ENCODE measurements at regions not wholly inside any gene's neighbourhood (a gene's known extent, or its start where the extent isn't known, plus 50 kb on each side); places are given as distances from the start of the nearest gene placed in this dataset.
"Not testable (repeated sequence)": the region's sequence is repeated elsewhere in the genome, so short reads cannot be mapped to it uniquely, and the experiment has no call there.

GRCh38 chr12:59404109-59404650, 191.6 kb upstream of the SLC16A7 start:
- DNase-seq: no peak

GRCh38 chr12:59403259-59403932, 192.4 kb upstream of the SLC16A7 start:
- peak; percentile 76 for DNase-seq

GRCh38 chr12:59401862-59402261, 194.0 kb upstream of the SLC16A7 start:
- DNase-seq: no peak

- DNase-seq: no peak
Observed at GRCh38 chr12:59398164-59398563, 197.7 kb upstream of the SLC16A7 start.

DNA sequence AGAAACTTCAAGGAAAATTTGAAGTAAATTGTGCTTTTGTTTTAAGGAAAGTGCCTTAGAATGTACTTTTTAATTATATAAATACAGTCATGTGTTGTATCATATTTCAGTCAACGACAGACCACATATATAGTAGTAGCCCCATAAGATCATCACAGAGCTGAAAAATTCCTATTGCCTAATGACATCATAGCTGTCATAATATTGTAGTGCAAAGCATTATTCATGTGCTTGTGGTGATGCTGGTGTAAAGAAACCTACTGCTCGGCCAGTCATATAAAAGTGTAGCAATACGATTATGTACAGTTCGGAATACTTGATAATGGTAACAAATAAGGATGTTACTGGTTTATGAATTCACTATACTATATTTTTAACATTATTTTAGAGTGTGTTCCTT, 198.9 kb upstream of the SLC16A7 start:
- DNase-seq: no peak

GRCh38 chr12:59396519-59396918, 199.3 kb upstream of the SLC16A7 start:
- DNase-seq: no peak

- not testable (repeated sequence) for DNase-seq
Observed at GRCh38 chr12:59395310-59395709, 200.5 kb upstream of the SLC16A7 start.

DNA sequence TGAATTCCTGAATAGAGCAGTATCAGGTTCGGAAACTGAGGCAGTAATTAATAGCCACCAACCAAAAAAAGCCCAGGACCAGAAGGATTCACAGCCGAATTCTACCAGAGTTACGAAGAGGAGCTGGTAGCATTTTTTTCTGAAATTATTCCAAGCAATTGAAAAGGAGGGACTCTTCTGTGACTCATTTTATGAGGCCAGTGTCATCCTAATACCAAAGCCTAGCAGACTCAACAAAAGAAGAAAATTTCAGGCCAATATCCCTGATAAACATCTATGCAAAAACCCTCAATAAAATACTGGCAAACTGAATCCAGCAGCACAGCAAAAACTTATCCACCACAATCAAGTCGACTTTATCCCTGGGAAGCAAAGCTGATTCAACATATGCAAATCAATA, 202.3 kb upstream of the SLC16A7 start:
- DNase-seq: no peak

- no peak for DNase-seq
Observed at GRCh38 chr12:59389968-59390576, 205.8 kb upstream of the SLC16A7 start.

DNA sequence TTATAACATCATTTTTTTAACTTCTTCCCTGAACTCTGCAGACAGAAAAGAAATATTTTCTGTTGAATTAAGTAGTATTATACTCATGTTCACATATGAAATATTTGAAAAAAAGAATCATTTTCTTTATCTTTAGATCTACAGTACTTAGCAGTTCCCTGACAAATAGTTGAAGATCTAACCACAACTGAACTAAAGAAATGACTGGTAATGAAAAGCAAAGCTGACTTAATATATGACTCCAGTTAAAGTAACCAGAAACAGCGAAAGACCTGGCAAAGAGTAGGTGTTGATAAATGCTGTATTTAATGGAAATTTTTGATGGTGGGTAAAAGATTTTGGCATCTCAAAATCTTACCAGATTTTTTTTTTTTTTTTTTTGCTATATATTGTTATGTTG, 207.1 kb upstream of the SLC16A7 start:
- DNase-seq: no peak

GRCh38 chr12:59388176-59388575, 207.7 kb upstream of the SLC16A7 start:
- DNase-seq: no peak

DNA sequence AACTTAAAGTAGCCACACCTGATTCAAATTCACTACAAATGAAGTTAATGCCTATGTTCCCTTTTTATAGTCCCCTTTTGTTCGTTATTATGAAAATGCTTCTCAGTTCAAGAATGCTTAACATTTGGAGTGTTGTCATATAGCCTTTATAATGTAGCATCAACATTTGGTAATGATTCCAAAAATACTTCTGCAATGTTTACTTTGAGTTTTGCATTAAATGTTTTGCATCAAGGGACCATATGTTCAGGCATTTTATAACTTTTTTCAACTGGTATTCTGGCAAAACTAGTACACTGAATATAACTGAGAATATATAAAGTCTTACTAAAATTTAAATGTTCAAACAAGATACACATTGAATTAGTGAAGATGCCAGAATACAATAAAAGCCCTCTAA, 209.6 kb upstream of the SLC16A7 start:
- no peak for DNase-seq

DNA sequence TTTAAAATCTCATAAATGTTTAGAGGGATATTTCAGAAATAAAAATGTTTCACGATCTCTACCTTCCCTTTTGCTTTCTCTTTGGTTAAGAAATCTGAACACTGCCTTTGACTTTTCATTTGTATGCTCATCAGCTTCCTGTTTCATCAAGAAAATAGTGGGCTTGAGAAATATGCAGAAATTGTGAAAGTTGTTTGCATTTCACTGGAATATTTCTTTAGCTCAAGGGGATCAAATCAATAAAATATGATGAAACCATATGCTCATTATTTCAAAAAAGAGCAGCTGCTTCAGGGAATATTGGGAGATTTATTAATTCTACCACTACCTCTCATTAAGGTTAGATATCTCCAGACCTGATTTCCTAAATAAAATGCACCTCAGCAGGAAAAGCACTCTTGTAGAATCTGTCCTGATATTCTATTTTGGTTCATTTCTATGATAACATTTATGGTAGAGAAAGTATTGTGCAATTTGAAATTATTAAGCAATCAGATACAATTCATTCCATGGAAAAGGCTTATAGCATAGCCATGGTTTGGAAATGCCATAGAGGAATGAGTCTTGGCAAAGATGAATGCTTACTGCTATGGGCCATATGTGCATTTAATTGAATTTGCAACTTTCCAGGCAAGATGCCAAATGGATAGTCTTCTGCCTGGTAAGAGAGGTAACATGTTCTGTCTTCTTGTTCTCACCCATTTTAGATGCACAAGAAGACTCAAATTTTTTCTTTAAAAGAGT, 212.6 kb upstream of the SLC16A7 start:
- DNase-seq: no peak

- DNase-seq: no peak
Observed at GRCh38 chr12:59382282-59383078, 213.3 kb upstream of the SLC16A7 start.

DNA sequence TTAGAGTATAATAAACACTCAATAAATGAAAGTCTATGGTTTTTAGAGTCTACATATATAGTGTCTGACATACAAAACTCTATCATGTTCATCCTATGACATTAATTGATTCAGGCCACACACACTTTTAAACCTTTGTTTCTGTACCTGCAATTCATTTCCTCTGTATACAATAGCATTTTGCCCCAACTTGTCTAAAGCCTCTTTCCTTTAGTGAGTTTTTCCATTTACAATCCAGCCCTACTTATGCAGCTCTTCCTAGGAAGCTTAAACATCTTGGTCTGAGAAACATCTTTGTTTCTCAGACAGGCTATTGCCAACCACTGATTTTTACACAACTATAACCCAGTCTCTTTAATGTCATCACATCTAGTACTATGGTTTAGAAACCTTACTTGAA, 214.7 kb upstream of the SLC16A7 start:
- DNase-seq: no peak

GRCh38 chr12:59375633-59376032, 220.2 kb upstream of the SLC16A7 start:
- no peak for DNase-seq

DNA sequence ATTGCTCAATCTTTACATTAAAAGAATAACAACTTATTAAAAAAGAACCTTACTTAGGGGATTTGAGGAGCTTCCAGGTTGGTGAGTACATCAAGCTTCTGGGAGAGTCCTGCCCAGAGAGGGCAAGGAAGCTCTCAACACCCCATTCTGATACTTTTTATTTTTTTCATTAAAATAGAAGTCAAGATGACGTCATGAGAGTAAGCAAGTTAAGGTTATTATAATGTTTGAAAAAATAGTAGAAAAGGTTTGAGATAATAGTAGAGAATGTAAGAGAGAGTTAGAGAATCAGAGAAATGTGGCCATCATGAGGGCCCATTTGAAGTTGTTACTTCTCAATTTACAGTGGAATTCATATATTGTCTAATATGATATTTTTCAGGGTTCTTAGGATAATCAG, 221.0 kb upstream of the SLC16A7 start:
- no peak for DNase-seq

DNA sequence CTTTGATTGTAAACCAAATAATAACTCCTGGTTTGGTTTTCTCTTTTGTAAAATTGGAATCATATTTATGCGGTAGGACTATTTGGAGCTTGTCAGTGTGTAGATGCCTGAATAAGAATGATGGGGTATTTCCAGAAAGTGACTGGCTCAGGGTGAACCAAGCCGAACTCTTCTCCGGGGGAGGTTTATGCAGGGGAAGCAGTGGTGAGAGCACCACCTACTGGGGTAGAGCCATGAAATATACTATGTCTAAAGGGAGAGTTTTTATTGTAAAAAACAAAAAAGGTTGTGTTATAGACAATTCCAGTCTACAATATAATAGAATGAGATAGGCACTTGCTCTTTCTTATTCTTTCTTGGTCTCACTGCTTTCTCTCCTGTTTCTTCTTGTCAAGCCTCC, 222.9 kb upstream of the SLC16A7 start:
- DNase-seq: peak; percentile 68

DNA sequence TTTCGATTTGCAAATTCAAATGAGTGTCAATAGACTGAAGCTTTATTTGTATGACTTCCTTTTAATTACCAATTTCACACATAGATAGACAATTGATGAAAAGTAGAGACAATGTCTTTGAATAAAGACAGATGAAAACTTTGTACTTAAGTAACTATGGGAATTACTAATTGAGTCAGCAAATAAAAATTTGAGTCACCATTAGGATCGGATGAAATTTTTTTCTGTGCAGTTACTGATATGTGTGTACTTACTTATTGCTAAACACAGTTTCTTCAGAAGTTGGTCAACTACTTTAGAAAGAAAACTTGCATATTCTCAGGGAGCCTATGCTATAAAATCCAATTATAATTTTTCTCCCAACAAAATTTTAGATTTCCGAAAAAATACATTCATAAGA, 224.9 kb upstream of the SLC16A7 start:
- DNase-seq: no peak

DNA sequence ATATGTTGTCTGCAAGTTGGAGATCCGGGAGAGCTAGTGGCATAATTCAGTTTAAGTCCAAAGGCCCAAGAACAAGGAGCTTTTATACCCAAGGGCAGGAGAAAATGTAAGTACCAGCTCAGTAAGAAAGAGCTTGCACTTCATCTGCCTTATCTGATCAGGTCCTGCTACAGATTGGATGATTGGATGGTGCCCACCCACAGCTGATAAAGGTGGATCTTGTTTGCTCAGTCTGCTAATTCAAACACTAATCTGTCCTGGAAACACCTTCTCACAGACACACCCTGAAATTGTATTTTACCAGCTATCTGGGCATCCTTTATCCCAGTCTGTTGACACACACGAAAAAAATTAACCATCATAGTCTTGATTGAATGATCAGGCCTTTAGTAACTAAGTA, 230.7 kb upstream of the SLC16A7 start:
- no peak for DNase-seq

DNA sequence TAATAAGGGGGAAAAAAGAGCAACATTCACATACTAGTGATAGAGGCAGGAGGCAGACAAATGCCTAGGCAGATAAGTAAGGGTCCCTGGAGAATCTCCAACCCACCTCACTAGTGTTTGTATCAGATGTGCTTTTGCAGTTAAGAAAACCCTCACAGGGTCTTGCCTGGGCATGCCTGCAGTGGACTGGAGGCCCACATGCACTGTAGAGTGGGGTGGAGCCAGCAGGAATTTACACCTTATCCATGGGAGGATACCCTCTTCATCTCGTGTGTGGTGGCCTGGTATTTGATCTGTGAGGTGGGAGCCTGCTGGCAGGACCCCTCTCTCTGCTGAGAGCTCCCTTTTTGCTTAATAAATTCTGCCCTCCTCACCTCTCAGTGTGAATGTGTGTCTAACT, 238.0 kb upstream of the SLC16A7 start:
- peak; percentile 62 for DNase-seq

GRCh38 chr12:59346248-59346647, 249.6 kb upstream of the SLC16A7 start:
- not testable (repeated sequence) for DNase-seq

DNA sequence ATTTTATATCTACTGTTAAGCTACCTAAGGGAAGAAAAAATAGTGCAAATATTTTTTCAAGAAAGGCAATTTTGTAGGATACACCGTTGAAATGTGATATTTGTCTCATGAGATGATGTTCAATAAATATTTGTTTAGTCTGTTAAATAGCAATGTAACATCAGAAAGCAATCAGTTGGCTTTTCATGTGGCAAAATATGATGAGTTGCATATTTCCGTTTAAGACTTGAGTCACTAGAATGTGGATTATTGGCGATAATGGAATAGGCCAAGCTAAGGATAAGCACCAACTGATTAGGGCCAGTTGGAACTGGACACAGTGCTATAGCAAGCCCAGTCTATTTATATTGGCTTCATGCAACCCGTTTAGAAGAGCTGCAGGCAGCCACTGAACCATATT, 250.4 kb upstream of the SLC16A7 start:
- no peak for DNase-seq
